CD14-positive monocyte (primary cell): ENCODE measurements at regions not wholly inside any gene's neighbourhood (a gene's known extent, or its start where the extent isn't known, plus 50 kb on each side); places are given as distances from the start of the nearest gene placed in this dataset.

Source experiments
- DNase-seq, 3 donors: peaks; one replicate each; pipeline ENCODE4 v3.0.0-alpha.2; 2011 to 2022
- H2AFZ ChIP-seq: 2 replicates; pipeline ENCODE4 v1.6.0; 2012; ENCODE audit warnings: mild to moderate bottlenecking, low read depth, low read length, inconsistent platforms; ENCODE audit not compliant: insufficient read depth, poor library complexity, severe bottlenecking
- H3K27ac ChIP-seq, 2 donors: 1 replicate in 1 of 2; 2 replicates in 1 of 2; pipeline ENCODE4 v1.5.1; 2012 to 2013; ENCODE audit warnings: low read length in 2 of 2, control low read depth in 1 of 2, inconsistent platforms in 1 of 2, low read depth in 1 of 2, mild to moderate bottlenecking in 1 of 2
- H3K27me3 ChIP-seq, 2 donors: one replicate each; pipeline versions ENCODE4 v1.6.0 to v1.6.1; 2011 to 2013; ENCODE audit warnings: low read length in 2 of 2; ENCODE audit not compliant: control insufficient read depth in 2 of 2, insufficient read depth in 2 of 2
- H3K36me3 ChIP-seq, 2 donors: replicated peaks in 1 of 2; 1 replicate in 1 of 2; 2 replicates in 1 of 2; pipeline versions ENCODE4 v1.5.1 to v1.6.1; 2012 to 2013; ENCODE audit warnings: low read length in 2 of 2, control low read depth in 1 of 2, inconsistent platforms in 1 of 2, mild to moderate bottlenecking in 1 of 2; ENCODE audit not compliant: insufficient read depth in 2 of 2, control insufficient read depth in 1 of 2
- H3K4me1 ChIP-seq, 2 donors: 1 replicate in 1 of 2; 2 replicates in 1 of 2; pipeline versions ENCODE4 v1.5.1 to v1.6.1; 2012 to 2013; ENCODE audit warnings: low read length in 2 of 2, control low read depth in 1 of 2, inconsistent platforms in 1 of 2, mild to moderate bottlenecking in 1 of 2, moderate library complexity in 1 of 2; ENCODE audit not compliant: insufficient read depth in 2 of 2, control insufficient read depth in 1 of 2
- H3K4me2 ChIP-seq: replicated peaks from 2 replicates; pipeline ENCODE3; 2012; ENCODE audit warnings: low read length, moderate library complexity, mild to moderate bottlenecking; ENCODE audit not compliant: poor library complexity, severe bottlenecking; ENCODE audit errors: extremely low read depth
- H3K4me3 ChIP-seq, 3 experiments: fragments of 200-600 bp in 1 of 3; sonication (generic) in 1 of 3; replicated peaks in 1 of 3; 1 replicate in 2 of 3; 2 replicates in 1 of 3; pipeline ENCODE4 v1.5.1; 2011 to 2013; ENCODE audit warnings: low read length in 3 of 3, mild to moderate bottlenecking in 3 of 3, control low read depth in 2 of 3, low read depth in 2 of 3, inconsistent platforms in 1 of 3, moderate library complexity in 1 of 3
- H3K79me2 ChIP-seq: 2 replicates; pipeline ENCODE4 v1.6.0; 2012; ENCODE audit warnings: mild to moderate bottlenecking, control low read depth, inconsistent platforms, low read length, moderate library complexity; ENCODE audit not compliant: insufficient read depth
- H3K9ac ChIP-seq: 2 replicates; pipeline ENCODE4 v1.6.0; 2017; ENCODE audit warnings: low read length, mild to moderate bottlenecking; ENCODE audit not compliant: insufficient read depth, poor library complexity, severe bottlenecking
- H3K9me3 ChIP-seq, 2 donors: replicated peaks in 1 of 2; 1 replicate in 1 of 2; 2 replicates in 1 of 2; pipeline versions ENCODE4 v1.5.1 to v1.6.1; 2012 to 2013; ENCODE audit warnings: low read length in 2 of 2, control low read depth in 1 of 2; ENCODE audit not compliant: control insufficient read depth in 1 of 2, insufficient read depth in 1 of 2
- H4K20me1 ChIP-seq: 2 replicates; pipeline ENCODE4 v1.6.0; 2012; ENCODE audit warnings: mild to moderate bottlenecking, low read length, control low read depth, moderate library complexity; ENCODE audit not compliant: insufficient read depth
- H3K27ac Mint-ChIP-seq, 7 donors: one replicate each; pipeline ENCODE4 v1.8.0; 2020; ENCODE audit warnings: mild to moderate bottlenecking in 7 of 7, mixed read lengths in 7 of 7, moderate library complexity in 6 of 7, inconsistent platforms in 2 of 7
- H3K27me3 Mint-ChIP-seq, 3 donors: one replicate each; pipeline ENCODE4 v1.8.0; 2021 to 2022; ENCODE audit warnings: low read depth in 3 of 3, mild to moderate bottlenecking in 3 of 3, mixed read lengths in 3 of 3, moderate library complexity in 3 of 3, inconsistent platforms in 1 of 3
- H3K36me3 Mint-ChIP-seq, 2 donors: one replicate each; pipeline ENCODE4 v1.8.0; 2020; ENCODE audit warnings: mixed read lengths in 2 of 2, inconsistent platforms in 1 of 2, mild to moderate bottlenecking in 1 of 2
- H3K4me1 Mint-ChIP-seq: one replicate; pipeline ENCODE4 v1.8.0; 2020; ENCODE audit warnings: mild to moderate bottlenecking, mixed read lengths
- H3K4me3 Mint-ChIP-seq, 2 donors: one replicate each; pipeline ENCODE4 v1.8.0; 2020; ENCODE audit warnings: mild to moderate bottlenecking in 2 of 2, mixed read lengths in 2 of 2, moderate library complexity in 1 of 2
- H3K9me3 Mint-ChIP-seq, 7 donors: one replicate each; pipeline ENCODE4 v1.8.0; 2020 to 2022; ENCODE audit warnings: mixed read lengths in 7 of 7, mild to moderate bottlenecking in 6 of 7, moderate library complexity in 6 of 7, inconsistent platforms in 2 of 7
- WGBS: methylation state at CpG from one replicate; pipeline ENCODE4 v1.1.5; 2013; ENCODE audit warnings: missing lambda C conversion rate; ENCODE audit not compliant: insufficient coverage; 5-methylcytosine and 5-hydroxymethylcytosine counted together
- intact Hi-C, 2 donors: fragments of 100-400 bp; cut with micrococcal nuclease; formaldehyde crosslinking; loops; one replicate each; pipeline versions ENCODE4 v1.15.0 to v1.15.1; 2023
- TF ChIP-seq, protein P1 (sequence below): fragments of 200-600 bp; IDR thresholded peaks from one replicate; pipeline ENCODE4 v1.8.0; 2022; ENCODE audit warnings: antibody characterized with exemption, mild to moderate bottlenecking

DNA sequence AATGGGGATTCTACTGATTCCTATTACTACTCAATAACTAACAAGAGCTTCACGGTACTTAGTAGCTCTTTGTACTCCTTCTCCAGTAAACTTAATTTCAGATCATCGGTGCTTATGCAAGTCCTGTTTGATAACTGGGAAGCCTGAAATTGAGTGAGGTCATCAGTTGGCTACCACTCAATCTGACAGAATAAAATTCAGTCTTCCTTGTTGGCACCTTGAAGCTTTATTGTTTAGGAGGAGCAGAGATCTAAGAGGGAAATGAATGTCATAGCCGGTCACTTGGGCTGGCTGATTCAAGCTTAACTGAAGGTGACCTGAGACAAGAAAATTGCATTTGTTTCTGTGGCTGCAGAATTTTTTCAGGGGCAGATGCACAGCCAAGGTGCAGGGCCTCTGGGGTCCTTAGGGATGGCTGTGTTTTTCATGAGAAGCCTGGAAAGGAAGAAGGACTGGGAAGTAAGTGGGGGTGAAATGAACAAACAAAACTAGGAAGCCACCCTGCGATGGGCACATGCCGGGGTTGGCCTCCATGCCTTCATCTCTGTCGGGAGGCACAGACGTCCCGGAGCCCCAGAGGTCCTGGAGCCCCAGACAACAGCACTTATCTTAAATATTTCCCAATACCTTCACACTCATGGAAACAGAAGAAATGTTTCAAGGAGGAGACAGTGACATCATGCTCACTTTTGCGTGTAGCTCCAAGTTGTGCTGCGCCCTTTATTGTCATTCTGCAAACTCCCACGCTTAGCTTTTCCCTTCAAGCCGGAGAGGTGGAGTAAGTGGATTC lies 85.0 kb upstream of the KIF5B start:
- peaks cover 16% of the 10 kb centered on the region for H3K4me1 Mint-ChIP-seq
- no peaks in the 10 kb centered on the region for H3K9me3 Mint-ChIP-seq
- H4K20me1 ChIP-seq: no peaks in the 10 kb centered on the region
- H3K27ac ChIP-seq: no peak overlapping the region
- TF ChIP-seq, protein P1, sequence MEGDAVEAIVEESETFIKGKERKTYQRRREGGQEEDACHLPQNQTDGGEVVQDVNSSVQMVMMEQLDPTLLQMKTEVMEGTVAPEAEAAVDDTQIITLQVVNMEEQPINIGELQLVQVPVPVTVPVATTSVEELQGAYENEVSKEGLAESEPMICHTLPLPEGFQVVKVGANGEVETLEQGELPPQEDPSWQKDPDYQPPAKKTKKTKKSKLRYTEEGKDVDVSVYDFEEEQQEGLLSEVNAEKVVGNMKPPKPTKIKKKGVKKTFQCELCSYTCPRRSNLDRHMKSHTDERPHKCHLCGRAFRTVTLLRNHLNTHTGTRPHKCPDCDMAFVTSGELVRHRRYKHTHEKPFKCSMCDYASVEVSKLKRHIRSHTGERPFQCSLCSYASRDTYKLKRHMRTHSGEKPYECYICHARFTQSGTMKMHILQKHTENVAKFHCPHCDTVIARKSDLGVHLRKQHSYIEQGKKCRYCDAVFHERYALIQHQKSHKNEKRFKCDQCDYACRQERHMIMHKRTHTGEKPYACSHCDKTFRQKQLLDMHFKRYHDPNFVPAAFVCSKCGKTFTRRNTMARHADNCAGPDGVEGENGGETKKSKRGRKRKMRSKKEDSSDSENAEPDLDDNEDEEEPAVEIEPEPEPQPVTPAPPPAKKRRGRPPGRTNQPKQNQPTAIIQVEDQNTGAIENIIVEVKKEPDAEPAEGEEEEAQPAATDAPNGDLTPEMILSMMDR: no peak
- H3K9ac ChIP-seq: no peak overlapping the region
- H2AFZ ChIP-seq: no peak overlapping the region
- H3K4me3 ChIP-seq: no peak overlapping the region
- peaks cover 16 to 17% of the 10 kb centered on the region in 2 donors for H3K4me1 ChIP-seq
- WGBS: 100% methylated on average over 4 of the region's 12 CpGs
- H3K36me3 ChIP-seq: no peaks in the 10 kb centered on the region
- intact Hi-C loops: no loop called here
- no peaks in the 10 kb centered on the region for H3K9me3 ChIP-seq
- DNase-seq: no peak
- no peaks in the 10 kb centered on the region for H3K36me3 Mint-ChIP-seq
- H3K4me2 ChIP-seq: no peak overlapping the region
- no peak overlapping the region for H3K4me3 Mint-ChIP-seq
- H3K27me3 Mint-ChIP-seq: peaks cover 0 to 2% (median 2%) of the 10 kb centered on the region in 3 donors
- H3K27ac Mint-ChIP-seq: no peak overlapping the region
- H3K79me2 ChIP-seq: no peaks in the 10 kb centered on the region
- no peaks in the 10 kb centered on the region for H3K27me3 ChIP-seq

DNA sequence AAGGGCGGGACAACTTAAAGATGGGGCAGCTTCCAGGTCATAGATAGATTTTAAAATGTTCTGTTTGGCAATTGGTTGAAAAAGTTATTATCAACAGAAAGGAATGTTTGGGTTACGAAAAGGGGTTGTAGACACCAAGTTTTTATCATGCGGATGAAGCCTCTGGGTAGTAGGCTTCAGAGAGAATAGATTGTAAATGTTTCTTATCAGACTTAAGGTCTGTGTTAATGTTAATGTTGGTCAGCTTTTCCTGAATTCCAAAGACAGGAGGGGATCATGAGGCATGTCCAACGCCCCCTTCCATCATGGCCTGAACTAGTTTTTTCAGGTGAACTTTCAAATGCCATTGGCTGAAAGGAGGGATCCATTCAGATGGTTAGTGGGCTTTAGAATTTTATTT lies 84.2 kb upstream of the KIF5B start:
- H3K9me3 ChIP-seq: no peaks in the 10 kb centered on the region
- TF ChIP-seq, protein P1: no peak
- H3K36me3 ChIP-seq: no peaks in the 10 kb centered on the region
- no peaks in the 10 kb centered on the region for H4K20me1 ChIP-seq
- H3K27me3 ChIP-seq: no peaks in the 10 kb centered on the region
- peak overlapping the region in 1 of 2 donors; percentile 62 for H3K27ac ChIP-seq
- no peak overlapping the region for H3K4me2 ChIP-seq
- Mint-ChIP-seq H3K36me3 (no peaks in the 10 kb centered on the region), H3K27ac (peak overlapping the region in 4 of 7 donors; percentile 63 to 94 (median 88)), H3K9me3 (no peaks in the 10 kb centered on the region), H3K4me3 (no peak overlapping the region), H3K4me1 (peaks cover 16% of the 10 kb centered on the region), H3K27me3 (peaks cover 0 to 2% (median 2%) of the 10 kb centered on the region in 3 donors)
- H3K79me2 ChIP-seq: no peaks in the 10 kb centered on the region
- H2AFZ ChIP-seq: no peak overlapping the region
- H3K4me1 ChIP-seq: peaks cover 16 to 17% of the 10 kb centered on the region in 2 donors
- no peak for DNase-seq
- intact Hi-C loops: no loop called here
- no peak overlapping the region for H3K9ac ChIP-seq
- 96% methylated on average over 4 of the region's 4 CpGs for WGBS
- H3K4me3 ChIP-seq: no peak overlapping the region
